CD4-positive, alpha-beta T cell (primary cell): ENCODE measurements at regions not wholly inside any gene's neighbourhood (a gene's known extent, or its start where the extent isn't known, plus 50 kb on each side); places are given as distances from the start of the nearest gene placed in this dataset.

Experiments
- ATAC-seq: fragments of 200-7000 bp; cut with Tn5 transposase; one replicate; pipeline ENCODE4 v1.10.0; 2022; ENCODE audit warnings: mild to moderate bottlenecking; ENCODE audit not compliant: poor library complexity
- CTCF ChIA-PET: fragments of 350-600 bp; sonication (Branson Sonifier 250); formaldehyde crosslinking; loops from one replicate; lab custom pipeline; 2021; ENCODE audit warnings: antibody characterized with exemption, inconsistent platforms; lab: Charles Lee
- POLR2A ChIA-PET: fragments of 350-600 bp; sonication (Branson Sonifier 250); formaldehyde crosslinking; loops from one replicate; lab custom pipeline; 2021; ENCODE audit warnings: antibody characterized with exemption, inconsistent platforms; lab: Charles Lee
- DNase-seq, 14 experiments: peaks; one replicate each; pipeline ENCODE4 v3.0.0-alpha.2; 2013 to 2020; ENCODE audit warnings: mixed read lengths in 2 of 14
- H3K27ac ChIP-seq, 2 donors: one replicate each; pipeline versions ENCODE4 v1.5.1 to v1.7.0; 2013; ENCODE audit warnings: low read length in 2 of 2, low read depth in 1 of 2, mild to moderate bottlenecking in 1 of 2
- H3K27me3 ChIP-seq, 2 experiments: 1 replicate in 1 of 2; 2 replicates in 1 of 2; pipeline versions ENCODE4 v1.6.1 to v1.7.0; 2013; ENCODE audit warnings: low read length in 2 of 2, control low read depth in 1 of 2, mild to moderate bottlenecking in 1 of 2, moderate library complexity in 1 of 2; ENCODE audit not compliant: insufficient read depth in 2 of 2, control insufficient read depth in 1 of 2
- H3K36me3 ChIP-seq: one replicate; pipeline ENCODE4 v1.6.1; 2013; ENCODE audit warnings: low read length, control low read depth; ENCODE audit not compliant: insufficient read depth
- H3K4me1 ChIP-seq: one replicate; pipeline ENCODE4 v1.6.1; 2013; ENCODE audit warnings: low read length, control low read depth; ENCODE audit not compliant: insufficient read depth
- H3K4me3 ChIP-seq: one replicate; pipeline ENCODE4 v1.5.1; 2013; ENCODE audit warnings: mild to moderate bottlenecking, low read length, moderate library complexity
- H3K9me3 ChIP-seq, 2 experiments: 1 replicate in 1 of 2; 2 replicates in 1 of 2; pipeline versions ENCODE4 v1.6.1 to v1.7.0; 2013; ENCODE audit warnings: low read length in 2 of 2, mild to moderate bottlenecking in 2 of 2, control low read depth in 1 of 2, moderate library complexity in 1 of 2; ENCODE audit not compliant: control insufficient read depth in 1 of 2, insufficient read depth in 1 of 2
- H3K27ac Mint-ChIP-seq: one replicate; pipeline ENCODE4 v1.8.0; 2020; ENCODE audit warnings: mixed read lengths
- H3K27me3 Mint-ChIP-seq: one replicate; pipeline ENCODE4 v1.8.0; 2021; ENCODE audit warnings: mixed read lengths
- H3K36me3 Mint-ChIP-seq: one replicate; pipeline ENCODE4 v1.8.0; 2021; ENCODE audit warnings: low read depth, mixed read lengths
- H3K4me1 Mint-ChIP-seq: one replicate; pipeline ENCODE4 v1.8.0; 2021; ENCODE audit warnings: low read depth, mixed read lengths
- H3K4me3 Mint-ChIP-seq: one replicate; pipeline ENCODE4 v1.8.0; 2020; ENCODE audit warnings: mild to moderate bottlenecking, mixed read lengths
- H3K9me3 Mint-ChIP-seq: one replicate; pipeline ENCODE4 v1.8.0; 2020; ENCODE audit warnings: mixed read lengths
- intact Hi-C, 2 experiments: fragments of 100-400 bp; cut with DNase I in 1 of 2; cut with micrococcal nuclease in 1 of 2; formaldehyde crosslinking; loops; one replicate each; pipeline versions ENCODE4 v1.15.1 to v1.9.0; 2023 to 2025; cut with DNase I, micrococcal nuclease
- TF ChIP-seq, protein P1 (sequence below): fragments of 200-600 bp; IDR thresholded peaks from one replicate; pipeline ENCODE4 v1.8.0; 2022; ENCODE audit warnings: antibody characterized with exemption, mild to moderate bottlenecking

DNA sequence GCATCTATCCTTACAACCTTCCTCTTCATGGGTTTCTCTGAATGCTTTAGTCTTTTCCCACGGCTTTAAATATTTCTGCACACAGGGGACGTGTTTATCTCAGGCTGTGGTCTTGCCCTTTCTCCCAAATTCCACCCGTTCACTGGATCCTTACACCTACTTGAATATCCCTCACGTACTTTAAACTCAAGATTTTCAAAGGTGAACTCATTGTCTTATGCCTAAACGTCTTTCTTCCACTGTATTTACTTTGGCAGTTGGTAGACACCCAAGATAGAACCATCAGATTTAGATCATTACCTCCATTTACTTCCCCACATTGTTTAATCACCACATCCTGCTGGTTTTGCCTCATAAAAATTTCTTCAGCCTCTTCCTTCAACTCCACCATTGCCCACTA lies 269.2 kb downstream of the CBLL2 start:
- DNase-seq (no peak), ATAC-seq (no peak)
- H3K27ac Mint-ChIP-seq: no peak overlapping the region
- Histone ChIP-seq H3K36me3 (no peaks in the 10 kb centered on the region), H3K9me3 (peaks cover 0 to 4% of the 10 kb centered on the region in 2 experiments), H3K4me3 (no peak overlapping the region), H3K27ac (no peak overlapping the region), H3K4me1 (no peaks in the 10 kb centered on the region), H3K27me3 (no peaks in the 10 kb centered on the region)
- ChIA-PET POLR2A (no interaction called here), CTCF (no interaction called here)
- H3K36me3 Mint-ChIP-seq: no peaks in the 10 kb centered on the region
- TF ChIP-seq, protein P1, sequence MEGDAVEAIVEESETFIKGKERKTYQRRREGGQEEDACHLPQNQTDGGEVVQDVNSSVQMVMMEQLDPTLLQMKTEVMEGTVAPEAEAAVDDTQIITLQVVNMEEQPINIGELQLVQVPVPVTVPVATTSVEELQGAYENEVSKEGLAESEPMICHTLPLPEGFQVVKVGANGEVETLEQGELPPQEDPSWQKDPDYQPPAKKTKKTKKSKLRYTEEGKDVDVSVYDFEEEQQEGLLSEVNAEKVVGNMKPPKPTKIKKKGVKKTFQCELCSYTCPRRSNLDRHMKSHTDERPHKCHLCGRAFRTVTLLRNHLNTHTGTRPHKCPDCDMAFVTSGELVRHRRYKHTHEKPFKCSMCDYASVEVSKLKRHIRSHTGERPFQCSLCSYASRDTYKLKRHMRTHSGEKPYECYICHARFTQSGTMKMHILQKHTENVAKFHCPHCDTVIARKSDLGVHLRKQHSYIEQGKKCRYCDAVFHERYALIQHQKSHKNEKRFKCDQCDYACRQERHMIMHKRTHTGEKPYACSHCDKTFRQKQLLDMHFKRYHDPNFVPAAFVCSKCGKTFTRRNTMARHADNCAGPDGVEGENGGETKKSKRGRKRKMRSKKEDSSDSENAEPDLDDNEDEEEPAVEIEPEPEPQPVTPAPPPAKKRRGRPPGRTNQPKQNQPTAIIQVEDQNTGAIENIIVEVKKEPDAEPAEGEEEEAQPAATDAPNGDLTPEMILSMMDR: no peak
- peaks cover 2% of the 10 kb centered on the region for H3K9me3 Mint-ChIP-seq
- no peaks in the 10 kb centered on the region for H3K27me3 Mint-ChIP-seq
- no peaks in the 10 kb centered on the region for H3K4me1 Mint-ChIP-seq
- intact Hi-C loops: no loop called here
- H3K4me3 Mint-ChIP-seq: no peak overlapping the region

DNA sequence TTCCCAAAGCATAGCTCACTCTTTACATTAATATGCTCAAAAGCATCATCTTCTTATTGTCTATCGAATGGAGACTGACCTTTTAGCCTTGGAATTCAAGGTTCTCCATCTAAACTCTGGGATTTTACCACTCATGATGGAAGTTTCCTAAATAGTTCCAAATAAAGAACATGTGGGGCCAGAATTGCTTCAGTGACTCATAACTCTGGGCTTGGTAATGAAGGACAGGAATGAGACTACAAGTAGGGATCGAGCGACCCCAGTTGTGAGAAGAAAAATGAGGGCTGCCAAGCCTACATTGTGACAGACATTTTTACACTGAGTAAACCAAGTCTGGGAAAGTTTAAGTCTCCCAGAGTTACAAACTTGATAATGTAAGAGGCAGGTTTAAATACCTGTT lies 269.9 kb downstream of the CBLL2 start:
- ATAC-seq (no peak), DNase-seq (no peak)
- Histone ChIP-seq H3K27ac (no peak overlapping the region), H3K27me3 (no peaks in the 10 kb centered on the region), H3K4me1 (no peaks in the 10 kb centered on the region), H3K9me3 (peaks cover 0 to 4% of the 10 kb centered on the region in 2 experiments), H3K36me3 (no peaks in the 10 kb centered on the region), H3K4me3 (no peak overlapping the region)
- H3K9me3 Mint-ChIP-seq: peaks cover 2% of the 10 kb centered on the region
- ChIA-PET CTCF (no interaction called here), POLR2A (no interaction called here)
- H3K4me3 Mint-ChIP-seq: no peak overlapping the region
- intact Hi-C loops: no loop called here
- no peak overlapping the region for H3K27ac Mint-ChIP-seq
- no peaks in the 10 kb centered on the region for H3K36me3 Mint-ChIP-seq
- no peaks in the 10 kb centered on the region for H3K27me3 Mint-ChIP-seq
- TF ChIP-seq, protein P1: no peak
- no peaks in the 10 kb centered on the region for H3K4me1 Mint-ChIP-seq

DNA sequence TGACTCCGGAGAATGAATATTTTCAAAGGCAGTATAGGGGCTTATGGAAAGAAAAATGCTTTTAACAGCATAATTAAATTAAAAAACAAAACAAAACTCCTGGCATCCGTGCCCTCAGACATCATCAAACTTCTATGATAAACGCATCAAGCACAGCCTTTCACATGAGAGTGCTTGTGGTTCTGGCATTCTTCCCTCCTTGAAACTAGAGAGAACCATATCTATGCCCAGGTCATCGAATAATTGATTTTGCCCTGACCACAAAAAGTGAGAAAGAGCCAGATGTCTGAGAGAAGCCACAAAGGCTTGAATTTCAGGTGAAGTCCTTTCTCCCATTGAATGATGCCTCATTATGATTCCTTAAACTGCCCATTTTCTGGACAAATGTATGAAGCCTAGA lies 286.8 kb downstream of the CBLL2 start:
- intact Hi-C loops: no loop called here
- TF ChIP-seq, protein P1: no peak
- Mint-ChIP-seq H3K4me3 (no peak overlapping the region), H3K27ac (no peak overlapping the region), H3K9me3 (peaks cover 6% of the 10 kb centered on the region), H3K27me3 (no peaks in the 10 kb centered on the region), H3K36me3 (no peaks in the 10 kb centered on the region), H3K4me1 (no peaks in the 10 kb centered on the region)
- no peaks in the 10 kb centered on the region for H3K9me3 ChIP-seq
- ATAC-seq (no peak), DNase-seq (no peak)
- ChIA-PET POLR2A (no interaction called here), CTCF (no interaction called here)
- no peaks in the 10 kb centered on the region for H3K27me3 ChIP-seq
- H3K4me1 ChIP-seq: no peaks in the 10 kb centered on the region
- no peaks in the 10 kb centered on the region for H3K36me3 ChIP-seq
- H3K4me3 ChIP-seq: no peak overlapping the region
- H3K27ac ChIP-seq: no peak overlapping the region
